ENCODE measurements at regions not wholly inside any gene's neighbourhood (a gene's known extent, or its start where the extent isn't known, plus 50 kb on each side); places are given as distances from the start of the nearest gene placed in this dataset.

GRCh38 chr1:83060221-83060620 is 938.7 kb downstream of the TTLL7 start:
- no peak for DNase-seq
- Mint-ChIP-seq H3K9me3 (no peaks in the 10 kb centered on the region), H3K27ac (no peak overlapping the region), H3K27me3 (no peaks in the 10 kb centered on the region), H3K4me1 (ENCODE audit: low read depth) (peaks cover 11% of the 10 kb centered on the region), H3K4me3 (no peak overlapping the region), H3K36me3 (ENCODE audit: low read depth) (no peaks in the 10 kb centered on the region)
- Histone ChIP-seq H3K27me3 (ENCODE audit: control insufficient read depth in 1 of 2, insufficient read depth in 2 of 2, low read length in 2 of 2) (no peaks in the 10 kb centered on the region), H3K9me3 (ENCODE audit: control insufficient read depth in 1 of 2, insufficient read depth in 1 of 2, low read length in 2 of 2) (no peaks in the 10 kb centered on the region), H3K27ac (ENCODE audit: low read depth in 1 of 2, low read length in 2 of 2) (no peak overlapping the region), H3K4me3 (ENCODE audit: low read length) (no peak overlapping the region), H3K4me1 (ENCODE audit: insufficient read depth, low read length) (no peaks in the 10 kb centered on the region), H3K36me3 (ENCODE audit: insufficient read depth, low read length) (no peaks in the 10 kb centered on the region)
- TF ChIP-seq, protein P1, sequence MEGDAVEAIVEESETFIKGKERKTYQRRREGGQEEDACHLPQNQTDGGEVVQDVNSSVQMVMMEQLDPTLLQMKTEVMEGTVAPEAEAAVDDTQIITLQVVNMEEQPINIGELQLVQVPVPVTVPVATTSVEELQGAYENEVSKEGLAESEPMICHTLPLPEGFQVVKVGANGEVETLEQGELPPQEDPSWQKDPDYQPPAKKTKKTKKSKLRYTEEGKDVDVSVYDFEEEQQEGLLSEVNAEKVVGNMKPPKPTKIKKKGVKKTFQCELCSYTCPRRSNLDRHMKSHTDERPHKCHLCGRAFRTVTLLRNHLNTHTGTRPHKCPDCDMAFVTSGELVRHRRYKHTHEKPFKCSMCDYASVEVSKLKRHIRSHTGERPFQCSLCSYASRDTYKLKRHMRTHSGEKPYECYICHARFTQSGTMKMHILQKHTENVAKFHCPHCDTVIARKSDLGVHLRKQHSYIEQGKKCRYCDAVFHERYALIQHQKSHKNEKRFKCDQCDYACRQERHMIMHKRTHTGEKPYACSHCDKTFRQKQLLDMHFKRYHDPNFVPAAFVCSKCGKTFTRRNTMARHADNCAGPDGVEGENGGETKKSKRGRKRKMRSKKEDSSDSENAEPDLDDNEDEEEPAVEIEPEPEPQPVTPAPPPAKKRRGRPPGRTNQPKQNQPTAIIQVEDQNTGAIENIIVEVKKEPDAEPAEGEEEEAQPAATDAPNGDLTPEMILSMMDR (IDR thresholded peaks at IDR 0.05), result no peak
- intact Hi-C loops (cut with DNase I, micrococcal nuclease), result no loop called here
- ChIA-PET CTCF (no interaction called here), POLR2A (no interaction called here)
- no peak for ATAC-seq (ENCODE audit: poor library complexity)

- no peak overlapping the region for H3K4me3 ChIP-seq (ENCODE audit: low read length)
- no peak overlapping the region for H3K27ac ChIP-seq (ENCODE audit: low read depth in 1 of 2, low read length in 2 of 2)
- Mint-ChIP-seq H3K27ac (no peak overlapping the region), H3K27me3 (no peaks in the 10 kb centered on the region), H3K4me1 (ENCODE audit: low read depth) (no peaks in the 10 kb centered on the region), H3K9me3 (no peaks in the 10 kb centered on the region), H3K36me3 (ENCODE audit: low read depth) (no peaks in the 10 kb centered on the region), H3K4me3 (no peak overlapping the region)
- no peaks in the 10 kb centered on the region for H3K4me1 ChIP-seq (ENCODE audit: insufficient read depth, low read length)
- ChIA-PET POLR2A (no interaction called here), CTCF (no interaction called here)
- no peak for DNase-seq
- H3K27me3 ChIP-seq (ENCODE audit: control insufficient read depth in 1 of 2, insufficient read depth in 2 of 2, low read length in 2 of 2), result no peaks in the 10 kb centered on the region
- TF ChIP-seq, protein P1 (IDR thresholded peaks at IDR 0.05), result no peak
- no peaks in the 10 kb centered on the region for H3K36me3 ChIP-seq (ENCODE audit: insufficient read depth, low read length)
- ATAC-seq (ENCODE audit: poor library complexity), result no peak
- H3K9me3 ChIP-seq (ENCODE audit: control insufficient read depth in 1 of 2, insufficient read depth in 1 of 2, low read length in 2 of 2), result no peaks in the 10 kb centered on the region
- intact Hi-C loops (cut with DNase I, micrococcal nuclease), result no loop called here
Observed at GRCh38 chr1:83058327-83058726, 940.6 kb downstream of the TTLL7 start.

DNA sequence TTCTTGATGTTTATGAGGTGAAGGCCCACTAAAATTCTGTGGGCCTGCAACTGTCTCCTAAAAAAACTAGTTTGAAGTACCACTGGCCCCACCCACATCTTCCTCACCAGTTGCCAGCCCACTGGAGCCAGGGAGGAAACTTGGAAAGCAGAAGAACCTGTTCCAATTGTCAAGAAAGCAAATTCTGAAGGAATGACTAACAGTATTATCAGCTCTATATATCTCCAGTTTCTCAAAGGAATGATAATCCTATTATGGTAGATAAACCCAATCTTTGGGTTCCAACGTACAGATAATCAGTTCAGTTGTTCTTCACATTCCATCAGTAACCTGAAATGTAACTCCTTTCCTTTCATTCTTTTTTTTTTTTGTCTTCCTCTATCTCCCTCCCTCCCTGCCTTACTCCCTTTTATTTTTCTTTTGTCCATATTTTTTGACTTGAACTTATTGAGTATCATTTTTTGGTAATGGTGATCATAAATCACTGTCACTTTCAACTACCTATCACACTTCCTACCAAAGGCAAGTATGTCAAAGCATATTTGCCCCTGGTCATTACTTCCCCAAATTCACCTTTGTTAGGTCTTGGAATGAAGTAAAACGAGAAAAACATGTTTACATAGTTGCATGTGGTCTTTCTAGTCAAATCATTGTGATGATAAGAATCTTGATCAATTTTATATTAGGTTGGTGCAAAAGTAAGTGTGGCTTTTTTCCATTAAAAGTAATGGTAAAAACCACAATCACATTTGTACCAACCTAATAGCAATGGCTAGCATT is 943.4 kb downstream of the TTLL7 start:
- intact Hi-C loops (cut with DNase I, micrococcal nuclease), result no loop called here
- no peaks in the 10 kb centered on the region for H3K4me1 ChIP-seq (ENCODE audit: insufficient read depth, low read length)
- TF ChIP-seq, protein P1 (IDR thresholded peaks at IDR 0.05), result no peak
- Mint-ChIP-seq H3K36me3 (ENCODE audit: low read depth) (no peaks in the 10 kb centered on the region), H3K27ac (no peak overlapping the region), H3K4me3 (no peak overlapping the region), H3K4me1 (ENCODE audit: low read depth) (no peaks in the 10 kb centered on the region), H3K9me3 (peaks cover 3% of the 10 kb centered on the region), H3K27me3 (no peaks in the 10 kb centered on the region)
- POLR2A ChIA-PET, result no interaction called here
- no peaks in the 10 kb centered on the region for H3K36me3 ChIP-seq (ENCODE audit: insufficient read depth, low read length)
- DNase-seq, result no peak
- peaks cover 0 to 7% of the 10 kb centered on the region in 2 experiments for H3K9me3 ChIP-seq (ENCODE audit: control insufficient read depth in 1 of 2, insufficient read depth in 1 of 2, low read length in 2 of 2)
- CTCF ChIA-PET, result no interaction called here
- no peaks in the 10 kb centered on the region for H3K27me3 ChIP-seq (ENCODE audit: control insufficient read depth in 1 of 2, insufficient read depth in 2 of 2, low read length in 2 of 2)
- no peak overlapping the region for H3K27ac ChIP-seq (ENCODE audit: low read depth in 1 of 2, low read length in 2 of 2)
- ATAC-seq (ENCODE audit: poor library complexity), result no peak
- H3K4me3 ChIP-seq (ENCODE audit: low read length), result no peak overlapping the region
